GM12872 (cell line): ENCODE measurements at regions not wholly inside any gene's neighbourhood (a gene's known extent, or its start where the extent isn't known, plus 50 kb on each side); places are given as distances from the start of the nearest gene placed in this dataset.

Experiments
- TF ChIP-seq, protein P1 (sequence below): IDR thresholded peaks from 3 replicates; pipeline ENCODE4 v1.5.1; 2011; ENCODE audit warnings: low read depth, mild to moderate bottlenecking, low read length, moderate library complexity; ENCODE audit not compliant: insufficient read depth

DNA sequence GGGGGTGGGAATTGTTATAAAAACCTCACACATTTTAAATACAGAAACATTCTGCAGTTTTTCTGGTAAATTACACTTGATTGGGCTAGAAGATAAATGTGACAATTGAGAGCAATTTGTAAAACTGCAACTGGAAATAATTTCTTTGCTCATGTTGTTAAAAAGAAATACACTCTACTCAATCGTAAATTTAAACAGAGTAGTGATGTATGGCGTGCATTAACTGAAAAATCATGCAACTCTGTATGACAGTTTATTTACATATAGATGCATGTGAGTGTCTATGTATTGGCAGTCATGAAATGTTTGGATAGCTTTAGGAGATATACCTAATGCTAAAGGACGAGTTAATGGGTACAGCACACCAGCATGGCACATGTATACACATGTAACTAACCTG, 554.9 kb downstream of the PRELID2 start:
- TF ChIP-seq, protein P1, sequence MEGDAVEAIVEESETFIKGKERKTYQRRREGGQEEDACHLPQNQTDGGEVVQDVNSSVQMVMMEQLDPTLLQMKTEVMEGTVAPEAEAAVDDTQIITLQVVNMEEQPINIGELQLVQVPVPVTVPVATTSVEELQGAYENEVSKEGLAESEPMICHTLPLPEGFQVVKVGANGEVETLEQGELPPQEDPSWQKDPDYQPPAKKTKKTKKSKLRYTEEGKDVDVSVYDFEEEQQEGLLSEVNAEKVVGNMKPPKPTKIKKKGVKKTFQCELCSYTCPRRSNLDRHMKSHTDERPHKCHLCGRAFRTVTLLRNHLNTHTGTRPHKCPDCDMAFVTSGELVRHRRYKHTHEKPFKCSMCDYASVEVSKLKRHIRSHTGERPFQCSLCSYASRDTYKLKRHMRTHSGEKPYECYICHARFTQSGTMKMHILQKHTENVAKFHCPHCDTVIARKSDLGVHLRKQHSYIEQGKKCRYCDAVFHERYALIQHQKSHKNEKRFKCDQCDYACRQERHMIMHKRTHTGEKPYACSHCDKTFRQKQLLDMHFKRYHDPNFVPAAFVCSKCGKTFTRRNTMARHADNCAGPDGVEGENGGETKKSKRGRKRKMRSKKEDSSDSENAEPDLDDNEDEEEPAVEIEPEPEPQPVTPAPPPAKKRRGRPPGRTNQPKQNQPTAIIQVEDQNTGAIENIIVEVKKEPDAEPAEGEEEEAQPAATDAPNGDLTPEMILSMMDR, result no peak

DNA sequence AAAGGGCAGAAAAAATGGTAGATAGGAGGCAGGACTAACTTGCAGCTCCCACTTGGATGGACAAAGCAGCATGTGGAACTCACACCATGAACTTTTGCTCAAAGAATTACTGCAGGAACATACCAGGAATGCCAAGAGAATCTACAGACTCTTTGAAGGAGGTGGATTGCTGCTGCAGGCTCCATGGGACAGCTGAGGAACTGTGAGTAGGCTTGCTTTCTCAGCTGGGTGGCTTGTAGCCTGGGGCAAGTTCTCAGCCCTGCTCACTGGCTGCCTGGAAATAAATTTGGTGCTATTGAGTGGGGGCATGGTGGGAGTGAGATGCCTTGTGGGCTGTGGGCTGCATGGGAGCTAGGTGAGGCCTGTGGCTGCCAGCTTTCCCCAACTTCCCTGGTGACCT, 574.5 kb downstream of the PRELID2 start:
- TF ChIP-seq, protein P1, result no peak

DNA sequence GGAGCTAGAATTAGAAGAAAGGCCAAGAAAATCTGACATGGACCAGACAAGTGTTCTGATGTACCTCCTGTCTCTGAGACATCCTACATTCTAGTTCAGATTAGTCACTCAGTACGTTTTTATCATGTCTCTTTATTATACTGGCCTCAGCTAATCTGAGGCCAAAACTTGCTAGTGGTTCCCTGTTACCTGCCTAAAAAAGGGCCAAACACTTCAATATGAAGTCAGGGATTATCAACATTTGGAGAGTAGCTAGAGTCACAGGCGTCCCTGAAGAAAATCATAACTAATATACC, 587.4 kb downstream of the PRELID2 start:
- TF ChIP-seq, protein P1, result no peak

DNA sequence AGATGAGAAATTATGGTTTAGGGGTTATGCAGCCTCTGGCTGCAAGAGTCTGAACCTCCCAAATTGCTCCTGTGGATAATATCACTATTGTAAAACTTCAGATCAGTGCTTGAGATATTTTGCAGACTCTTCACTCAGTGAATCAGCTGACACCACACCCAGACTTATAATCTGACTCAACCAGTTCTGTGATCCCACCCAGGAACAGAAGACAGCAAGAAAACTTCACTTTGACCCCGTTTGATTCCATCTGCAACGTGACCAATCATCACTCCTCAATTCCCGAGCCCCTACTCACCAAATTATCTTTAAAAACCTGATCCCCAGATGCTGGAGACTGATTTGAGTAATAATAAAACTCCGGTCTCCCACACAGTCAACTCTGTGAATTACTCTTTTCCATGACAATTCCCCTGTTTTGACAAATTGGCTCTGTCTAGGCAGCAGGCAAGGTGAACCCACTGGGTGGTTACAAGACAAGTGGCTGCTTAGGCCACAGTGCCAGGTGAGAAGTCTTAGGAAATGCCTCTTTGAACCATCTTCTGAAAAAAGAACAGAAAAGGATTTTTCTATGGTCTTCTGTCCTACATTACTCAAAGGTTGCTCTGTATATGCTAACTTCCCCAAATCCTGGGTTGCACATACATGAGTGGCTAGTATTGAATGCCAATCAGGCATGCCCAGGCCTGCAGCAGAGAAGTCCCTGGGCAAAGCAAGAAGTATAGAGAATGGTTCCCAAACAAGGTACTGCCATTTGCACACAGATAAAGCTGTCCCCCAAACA, 588.0 kb downstream of the PRELID2 start:
- TF ChIP-seq, protein P1, result no peak

DNA sequence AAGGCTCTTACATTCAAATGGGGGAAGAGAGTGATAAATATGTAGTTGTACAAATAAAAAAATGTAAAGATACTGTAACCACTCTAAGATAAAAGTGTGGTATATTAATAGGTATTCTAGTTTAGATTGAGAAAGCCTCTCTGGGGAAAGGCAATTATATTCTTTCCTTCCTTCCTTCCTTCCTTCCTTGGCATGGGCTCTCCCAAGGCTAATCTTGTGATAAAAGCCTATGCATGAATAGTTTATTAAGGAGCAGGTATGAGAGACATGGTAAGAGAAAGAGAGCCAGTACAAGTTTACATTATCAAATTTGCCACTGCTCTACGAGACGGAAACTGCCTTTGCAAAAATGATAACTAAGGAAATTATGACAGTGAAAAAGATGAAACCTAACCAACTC, 588.8 kb downstream of the PRELID2 start:
- TF ChIP-seq, protein P1, result no peak

DNA sequence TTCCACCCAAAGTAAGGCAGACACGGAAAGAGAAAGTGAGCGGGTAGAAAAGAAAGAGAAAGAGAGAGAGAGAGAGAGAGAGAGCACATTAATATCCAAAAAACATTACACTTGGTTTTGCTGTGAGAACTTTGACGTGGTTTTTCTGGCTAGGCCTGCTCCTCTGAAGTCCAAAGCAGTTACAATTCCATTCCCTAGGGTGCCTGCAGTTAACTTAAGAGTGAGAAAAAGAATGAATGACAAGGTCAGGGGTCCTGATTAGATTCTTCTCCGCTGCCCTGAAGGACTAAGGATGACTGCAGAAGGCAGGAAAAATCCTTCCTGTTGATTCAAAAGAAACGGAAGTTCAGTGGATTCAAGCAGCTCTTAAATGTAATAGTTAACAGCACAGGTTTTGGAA, 589.8 kb downstream of the PRELID2 start:
- TF ChIP-seq, protein P1, result no peak

DNA sequence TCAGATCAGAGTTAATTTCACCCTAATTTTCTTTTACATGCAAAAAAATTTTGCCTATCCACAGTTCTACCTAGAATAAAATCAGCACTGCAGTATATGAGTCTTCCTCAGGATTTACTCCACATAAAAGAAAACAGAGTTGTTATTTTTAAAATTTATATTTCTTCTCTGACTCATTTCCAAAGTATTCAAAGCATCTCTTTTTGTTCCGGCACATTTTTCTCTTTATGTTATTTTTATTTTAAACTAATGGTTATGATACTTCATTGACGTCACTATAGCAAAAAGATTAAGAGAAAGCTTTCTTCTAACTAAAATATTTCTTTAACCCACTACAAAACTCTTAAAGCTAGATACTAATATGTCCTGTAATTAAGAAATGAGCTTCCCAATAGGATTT, 590.4 kb downstream of the PRELID2 start:
- TF ChIP-seq, protein P1, result no peak

DNA sequence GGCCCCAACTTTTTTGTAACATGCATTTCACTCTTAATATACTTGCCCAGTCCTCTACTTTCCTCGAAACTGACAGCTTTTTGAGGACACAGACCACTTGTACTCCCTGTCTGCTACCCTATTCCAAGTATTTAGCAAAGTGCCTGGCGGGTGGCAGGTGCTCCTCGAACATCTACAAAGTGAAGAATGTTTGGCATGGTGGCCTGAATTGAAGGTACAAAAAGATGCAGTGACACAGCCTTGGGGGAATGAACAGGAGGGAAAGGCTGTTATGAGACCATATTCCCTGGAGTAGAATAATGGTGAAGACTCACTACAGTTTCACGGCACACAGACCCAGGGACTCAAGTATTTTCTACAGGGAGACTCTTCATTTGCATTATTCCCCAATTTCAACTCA, 590.9 kb downstream of the PRELID2 start:
- TF ChIP-seq, protein P1, result no peak
